HEK293T (cell line): ENCODE measurements at regions not wholly inside any gene's neighbourhood (a gene's known extent, or its start where the extent isn't known, plus 50 kb on each side); places are given as distances from the start of the nearest gene placed in this dataset.

ENCODE experiments used
- ARNT ChIP-seq: fragments of 450-650 bp; IDR thresholded peaks from 2 replicates; pipeline ENCODE4 v1.6.1; 2017; ENCODE audit warnings: mild to moderate bottlenecking
- BHLHE40 ChIP-seq: fragments of 450-650 bp; IDR thresholded peaks from 2 replicates; pipeline ENCODE4 v1.6.1; 2016; ENCODE audit warnings: mild to moderate bottlenecking, moderate library complexity, borderline replicate concordance
- ELF4 ChIP-seq: fragments of 450-650 bp; IDR thresholded peaks from 2 replicates; pipeline ENCODE4 v1.6.1; 2017; ENCODE audit warnings: antibody characterized with exemption
- FOXM1 ChIP-seq: fragments of 450-650 bp; IDR thresholded peaks from 2 replicates; pipeline ENCODE4 v1.6.1; 2017; ENCODE audit warnings: mild to moderate bottlenecking, borderline replicate concordance
- HDGF ChIP-seq: fragments of 450-650 bp; IDR thresholded peaks from 2 replicates; pipeline ENCODE4 v1.6.1; 2017; ENCODE audit warnings: antibody characterized with exemption, borderline replicate concordance
- LEF1 ChIP-seq: fragments of 450-650 bp; IDR thresholded peaks from 2 replicates; pipeline ENCODE4 v1.6.1; 2017; ENCODE audit warnings: mild to moderate bottlenecking, borderline replicate concordance
- NFRKB ChIP-seq: fragments of 450-650 bp; IDR thresholded peaks from 2 replicates; pipeline ENCODE4 v1.6.1; 2016; ENCODE audit warnings: mild to moderate bottlenecking, moderate library complexity
- SP1 ChIP-seq: fragments of 450-650 bp; IDR thresholded peaks from 2 replicates; pipeline ENCODE4 v1.6.1; 2017
- SUZ12 ChIP-seq: fragments of 450-650 bp; IDR thresholded peaks from 2 replicates; pipeline ENCODE4 v1.6.1; 2016; ENCODE audit warnings: mild to moderate bottlenecking
- TARDBP ChIP-seq: fragments of 450-650 bp; IDR thresholded peaks from 2 replicates; pipeline ENCODE4 v1.6.1; 2016
- ZNF384 ChIP-seq: fragments of 450-650 bp; IDR thresholded peaks from 2 replicates; pipeline ENCODE4 v1.6.1; 2016
- TF ChIP-seq, protein P1 (sequence below): fragments of 450-650 bp; IDR thresholded peaks from 2 replicates; pipeline ENCODE4 v1.6.1; 2016

GRCh38 chr5:36402512-36402906 lies 100.8 kb upstream of the RANBP3L start:
- TF ChIP-seq, protein P1, sequence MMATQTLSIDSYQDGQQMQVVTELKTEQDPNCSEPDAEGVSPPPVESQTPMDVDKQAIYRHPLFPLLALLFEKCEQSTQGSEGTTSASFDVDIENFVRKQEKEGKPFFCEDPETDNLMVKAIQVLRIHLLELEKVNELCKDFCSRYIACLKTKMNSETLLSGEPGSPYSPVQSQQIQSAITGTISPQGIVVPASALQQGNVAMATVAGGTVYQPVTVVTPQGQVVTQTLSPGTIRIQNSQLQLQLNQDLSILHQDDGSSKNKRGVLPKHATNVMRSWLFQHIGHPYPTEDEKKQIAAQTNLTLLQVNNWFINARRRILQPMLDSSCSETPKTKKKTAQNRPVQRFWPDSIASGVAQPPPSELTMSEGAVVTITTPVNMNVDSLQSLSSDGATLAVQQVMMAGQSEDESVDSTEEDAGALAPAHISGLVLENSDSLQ: no peak
- TF ChIP-seq ELF4 (no peak), BHLHE40 (no peak), SUZ12 (no peak), FOXM1 (no peak), ZNF384 (no peak), NFRKB (no peak), SP1 (no peak), LEF1 (no peak), HDGF (no peak), ARNT (no peak), TARDBP (no peak)
